Vagina (tissue), 2 donors: ENCODE measurements at regions not wholly inside any gene's neighbourhood (a gene's known extent, or its start where the extent isn't known, plus 50 kb on each side); places are given as distances from the start of the nearest gene placed in this dataset.

Source experiments
- CTCF ChIP-seq, 3 experiments: fragments of 450-650 bp in 2 of 3; fragments of 200-600 bp in 1 of 3; sonication (generic) in 1 of 3; IDR thresholded peaks; one replicate each; pipeline ENCODE4 v1.5.1; 2017 to 2019; ENCODE audit warnings: antibody characterized with exemption in 3 of 3, mild to moderate bottlenecking in 2 of 3, moderate library complexity in 2 of 3
- POLR2A ChIP-seq, 2 donors: fragments of 450-650 bp; IDR thresholded peaks; one replicate each; pipeline ENCODE4 v1.6.1; 2017; ENCODE audit warnings: antibody characterized with exemption in 2 of 2, mild to moderate bottlenecking in 2 of 2, moderate library complexity in 2 of 2

DNA sequence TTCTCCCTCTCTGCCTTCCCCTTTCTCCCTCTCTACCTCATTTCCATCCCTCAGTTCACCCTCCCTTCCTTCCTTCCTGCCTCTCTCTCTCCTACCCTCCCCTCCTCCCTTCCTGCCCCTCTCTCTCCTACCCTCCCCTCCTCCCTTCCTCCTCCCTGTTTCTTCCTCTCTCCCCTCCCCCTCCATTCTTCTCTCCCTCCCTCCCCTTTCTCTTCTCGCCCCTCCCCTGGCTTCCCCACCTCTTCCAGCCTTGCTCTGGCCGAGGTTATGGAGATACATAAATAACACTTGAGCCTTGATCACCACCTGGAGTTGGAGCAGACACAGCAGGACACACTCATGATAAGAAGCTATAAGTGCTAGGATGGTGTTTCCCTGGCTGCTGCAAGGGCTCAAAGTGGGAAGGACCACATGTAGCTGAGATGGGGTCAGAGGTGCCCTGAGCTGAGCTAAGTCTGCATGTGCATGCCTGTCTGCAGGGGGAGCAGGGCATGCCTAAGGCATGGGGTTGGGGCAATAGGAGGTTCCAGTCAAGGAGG, 326.1 kb upstream of the HS6ST1 start:
- TF ChIP-seq CTCF (IDR thresholded peaks at IDR 0.05) (no peak), POLR2A (IDR thresholded peaks at IDR 0.05) (no peak)
